A549 (cell line): ENCODE measurements at regions not wholly inside any gene's neighbourhood (a gene's known extent, or its start where the extent isn't known, plus 50 kb on each side); places are given as distances from the start of the nearest gene placed in this dataset.
"Not testable (repeated sequence)": the region's sequence is repeated elsewhere in the genome, so short reads cannot be mapped to it uniquely, and the experiment has no call there.

Experiments
- ESRRA ChIP-seq: fragments of 150-350 bp; IDR thresholded peaks from 2 replicates; pipeline ENCODE4 v1.6.1; 2014; ENCODE audit warnings: mild to moderate bottlenecking, low read length, borderline replicate concordance
- RAD21 ChIP-seq, 2 experiments: fragments of >200 bp in 1 of 2; sonication (Bioruptor Twin) in 1 of 2; formaldehyde crosslinking in 1 of 2; IDR thresholded peaks in 1 of 2; conservative IDR thresholded peaks in 1 of 2; 2 replicates in 1 of 2; 3 replicates in 1 of 2; pipeline ENCODE4 v1.6.1; 2012 to 2018; ENCODE audit warnings: inconsistent platforms in 1 of 2
- RCOR1 ChIP-seq: fragments of 150-350 bp; IDR thresholded peaks from 2 replicates; pipeline ENCODE4 v1.6.1; 2014; ENCODE audit warnings: antibody characterized with exemption, low read length, low read depth
- TF ChIP-seq, protein P1 (sequence below): fragments of >200 bp; sonication (Bioruptor Twin); formaldehyde crosslinking; IDR thresholded peaks from 3 replicates; pipeline ENCODE4 v1.5.1; 2016

DNA sequence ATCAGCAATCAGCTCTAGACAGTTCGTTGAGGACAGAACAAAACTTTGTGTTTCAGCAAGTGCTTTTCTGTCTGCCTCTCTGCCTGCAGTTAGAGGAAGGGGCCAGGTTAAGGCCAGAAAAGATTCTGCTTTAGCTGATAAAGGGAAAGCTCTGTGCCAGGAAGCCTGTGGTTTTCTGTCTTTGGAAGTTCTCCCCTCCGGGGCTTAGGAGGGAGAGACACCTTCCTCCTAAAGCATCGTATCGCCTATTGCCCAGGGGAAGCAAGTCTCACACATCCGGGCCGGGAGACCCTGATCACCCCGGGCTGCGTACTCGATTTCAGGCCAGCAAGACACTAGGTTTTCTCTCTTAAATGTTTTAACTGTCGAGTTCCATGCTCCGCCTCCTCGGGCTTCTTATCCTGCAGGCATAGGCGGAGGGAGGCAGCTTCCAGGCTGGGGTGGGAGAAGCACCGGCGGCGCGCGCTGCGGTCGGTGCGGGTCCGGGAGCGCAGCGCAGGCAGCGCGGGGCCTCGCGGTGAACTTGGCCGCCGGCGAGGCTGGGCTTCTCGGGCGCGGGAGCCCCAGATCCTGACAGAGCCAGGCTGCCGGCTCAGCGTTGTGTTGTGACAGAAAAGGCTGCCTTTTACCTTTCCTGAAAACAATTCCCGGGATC, 245.4 kb downstream of the BCL2L11 start:
- TF ChIP-seq, protein P1, sequence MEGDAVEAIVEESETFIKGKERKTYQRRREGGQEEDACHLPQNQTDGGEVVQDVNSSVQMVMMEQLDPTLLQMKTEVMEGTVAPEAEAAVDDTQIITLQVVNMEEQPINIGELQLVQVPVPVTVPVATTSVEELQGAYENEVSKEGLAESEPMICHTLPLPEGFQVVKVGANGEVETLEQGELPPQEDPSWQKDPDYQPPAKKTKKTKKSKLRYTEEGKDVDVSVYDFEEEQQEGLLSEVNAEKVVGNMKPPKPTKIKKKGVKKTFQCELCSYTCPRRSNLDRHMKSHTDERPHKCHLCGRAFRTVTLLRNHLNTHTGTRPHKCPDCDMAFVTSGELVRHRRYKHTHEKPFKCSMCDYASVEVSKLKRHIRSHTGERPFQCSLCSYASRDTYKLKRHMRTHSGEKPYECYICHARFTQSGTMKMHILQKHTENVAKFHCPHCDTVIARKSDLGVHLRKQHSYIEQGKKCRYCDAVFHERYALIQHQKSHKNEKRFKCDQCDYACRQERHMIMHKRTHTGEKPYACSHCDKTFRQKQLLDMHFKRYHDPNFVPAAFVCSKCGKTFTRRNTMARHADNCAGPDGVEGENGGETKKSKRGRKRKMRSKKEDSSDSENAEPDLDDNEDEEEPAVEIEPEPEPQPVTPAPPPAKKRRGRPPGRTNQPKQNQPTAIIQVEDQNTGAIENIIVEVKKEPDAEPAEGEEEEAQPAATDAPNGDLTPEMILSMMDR = not testable (repeated sequence)
- TF ChIP-seq RCOR1; RAD21 (conservative IDR thresholded peaks at IDR 0.05 in 1 of 2, IDR thresholded peaks at IDR 0.05 in 1 of 2); ESRRA: not testable (repeated sequence)
